ENCODE measurements at regions not wholly inside any gene's neighbourhood (a gene's known extent, or its start where the extent isn't known, plus 50 kb on each side); places are given as distances from the start of the nearest gene placed in this dataset.

- DNase-seq, result no peak
These were observed 50.3 kb upstream of the DPH6 start for GRCh38 chr15:35596285-35596684.

- no peak for DNase-seq
These were observed 56.9 kb upstream of the DPH6 start for GRCh38 chr15:35602836-35603235.

GRCh38 chr15:35603301-35603700 lies 57.3 kb upstream of the DPH6 start:
- no peak for DNase-seq

- no peak for DNase-seq
These were observed 57.9 kb upstream of the DPH6 start for GRCh38 chr15:35603856-35604255.

GRCh38 chr15:35605764-35606449 lies 59.9 kb upstream of the DPH6 start:
- DNase-seq, result no peak

- no peak for DNase-seq
These were observed 60.5 kb upstream of the DPH6 start for GRCh38 chr15:35606450-35606779.

- no peak for DNase-seq
These were observed 70.7 kb upstream of the DPH6 start for GRCh38 chr15:35616498-35617271.

GRCh38 chr15:35618260-35619188 lies 72.6 kb upstream of the DPH6 start:
- DNase-seq, result no peak

- no peak for DNase-seq
These were observed 76.8 kb upstream of the DPH6 start for GRCh38 chr15:35622641-35623340.

- DNase-seq, result no peak
These were observed 78.9 kb upstream of the DPH6 start for GRCh38 chr15:35624881-35625280.

- DNase-seq, result no peak
These were observed 80.8 kb upstream of the DPH6 start for GRCh38 chr15:35626571-35627318.

- DNase-seq, result no peak
These were observed 81.7 kb upstream of the DPH6 start for GRCh38 chr15:35627696-35628095.

- DNase-seq, result no peak
These were observed 83.8 kb upstream of the DPH6 start for GRCh38 chr15:35629766-35630165.

- DNase-seq, result peak; percentile 27
These were observed 84.6 kb upstream of the DPH6 start for GRCh38 chr15:35630532-35630931.

- DNase-seq, result peak; percentile 74
These were observed 85.0 kb upstream of the DPH6 start for GRCh38 chr15:35630985-35631384.

- DNase-seq, result no peak
These were observed 87.7 kb upstream of the DPH6 start for GRCh38 chr15:35633677-35634076.

- DNase-seq, result no peak
These were observed 100.8 kb upstream of the DPH6 start for GRCh38 chr15:35646790-35647189.

- no peak for DNase-seq
These were observed 101.3 kb upstream of the DPH6 start for GRCh38 chr15:35647303-35647702.

GRCh38 chr15:35648941-35649340 lies 103.0 kb upstream of the DPH6 start:
- no peak for DNase-seq

GRCh38 chr15:35649575-35649974 lies 103.6 kb upstream of the DPH6 start:
- no peak for DNase-seq

- no peak for DNase-seq
These were observed 108.4 kb upstream of the DPH6 start for GRCh38 chr15:35654332-35654731.

GRCh38 chr15:35657679-35658311 lies 111.8 kb upstream of the DPH6 start:
- no peak for DNase-seq

Measured in NCI-H774 (cell line).